Stimulated activated CD8-positive, alpha-beta memory T cell treated with anti-CD3 and anti-CD28 coated beads, Interleukin-2, amount 100 ng/mL, for 1 hour (primary cell): ENCODE measurements at regions not wholly inside any gene's neighbourhood (a gene's known extent, or its start where the extent isn't known, plus 50 kb on each side); places are given as distances from the start of the nearest gene placed in this dataset.

Experiments
- DNase-seq, 2 donors: peaks; one replicate each; pipeline ENCODE4 v3.0.0-alpha.2; 2020; ENCODE audit warnings: low read depth in 2 of 2

DNA sequence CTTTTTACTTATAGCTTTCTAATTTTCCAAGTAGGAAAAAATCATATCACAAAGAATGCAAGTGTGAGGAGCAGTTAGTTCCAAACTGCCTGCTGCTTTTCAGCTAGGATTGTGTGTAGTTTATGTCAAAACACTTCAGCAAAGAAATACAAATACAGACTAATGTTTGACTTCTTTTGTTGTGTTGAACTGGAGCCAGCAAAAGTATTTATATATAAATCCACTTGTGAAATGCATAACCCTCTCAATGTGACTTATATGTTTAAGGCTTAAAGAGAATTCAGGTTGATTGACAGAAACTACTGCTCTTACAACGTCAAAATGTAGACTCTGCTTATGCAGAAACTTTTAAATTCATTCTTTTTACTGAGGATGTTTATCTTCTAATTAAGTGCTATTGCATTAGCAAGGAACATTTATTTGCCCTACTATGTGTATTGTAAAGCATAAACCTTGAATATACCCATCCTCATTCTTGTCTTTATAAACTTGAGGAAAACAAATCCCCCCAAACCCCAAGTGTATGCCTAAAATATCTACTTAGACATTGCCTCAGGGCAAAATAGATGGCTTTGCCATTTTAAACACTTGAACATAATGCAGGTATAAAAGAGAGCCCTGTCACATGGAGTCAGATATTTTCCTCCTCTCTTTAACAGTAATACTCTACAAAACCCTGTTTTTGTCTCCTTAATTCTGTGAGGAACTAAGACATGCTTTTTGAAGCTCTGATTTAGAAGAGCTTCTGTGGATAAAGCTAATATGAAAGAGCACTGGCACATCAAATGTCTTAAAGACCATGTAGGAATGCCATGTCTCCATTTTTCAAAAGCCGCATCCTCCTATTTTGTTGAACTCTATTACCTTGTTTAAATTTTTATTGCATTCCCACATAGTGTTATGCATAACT lies 302.8 kb upstream of the TBC1D5 start:
- no peak for DNase-seq

DNA sequence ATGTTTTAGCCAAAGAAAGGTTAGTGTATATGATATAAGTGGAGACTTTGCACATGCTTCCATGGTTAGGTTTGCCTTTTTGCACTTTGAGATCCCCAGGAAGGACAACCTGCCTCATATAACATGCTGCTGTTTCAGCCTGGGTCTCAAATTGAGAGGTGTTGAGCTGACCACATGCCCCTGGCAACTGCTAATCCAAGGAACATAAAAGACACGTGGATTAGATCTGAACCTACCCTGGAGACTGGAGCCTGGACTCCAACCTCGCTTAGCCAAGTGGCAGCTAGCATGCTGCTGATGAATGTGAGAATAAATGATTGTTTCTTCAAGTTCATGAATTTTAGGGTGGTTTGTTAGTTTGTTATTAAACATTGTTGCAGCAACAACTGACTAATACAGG lies 301.8 kb upstream of the TBC1D5 start:
- DNase-seq: no peak

DNA sequence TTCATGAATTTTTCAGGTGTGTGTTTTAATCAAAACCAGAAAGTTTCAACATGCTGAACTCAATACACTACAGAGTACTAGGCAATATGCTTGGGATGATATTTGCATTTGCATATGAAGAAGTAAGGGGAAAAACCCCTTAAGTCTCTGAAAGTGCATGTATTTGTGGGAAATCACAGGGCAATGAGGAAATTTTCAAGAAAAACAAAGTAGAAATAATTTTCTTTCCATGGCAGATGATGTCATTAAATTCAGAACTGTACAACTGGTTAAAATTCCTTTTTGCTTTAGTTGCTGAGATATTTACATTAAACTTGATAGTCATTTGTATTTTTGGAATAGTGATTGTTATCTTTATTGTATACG lies 294.0 kb upstream of the TBC1D5 start:
- no peak for DNase-seq

DNA sequence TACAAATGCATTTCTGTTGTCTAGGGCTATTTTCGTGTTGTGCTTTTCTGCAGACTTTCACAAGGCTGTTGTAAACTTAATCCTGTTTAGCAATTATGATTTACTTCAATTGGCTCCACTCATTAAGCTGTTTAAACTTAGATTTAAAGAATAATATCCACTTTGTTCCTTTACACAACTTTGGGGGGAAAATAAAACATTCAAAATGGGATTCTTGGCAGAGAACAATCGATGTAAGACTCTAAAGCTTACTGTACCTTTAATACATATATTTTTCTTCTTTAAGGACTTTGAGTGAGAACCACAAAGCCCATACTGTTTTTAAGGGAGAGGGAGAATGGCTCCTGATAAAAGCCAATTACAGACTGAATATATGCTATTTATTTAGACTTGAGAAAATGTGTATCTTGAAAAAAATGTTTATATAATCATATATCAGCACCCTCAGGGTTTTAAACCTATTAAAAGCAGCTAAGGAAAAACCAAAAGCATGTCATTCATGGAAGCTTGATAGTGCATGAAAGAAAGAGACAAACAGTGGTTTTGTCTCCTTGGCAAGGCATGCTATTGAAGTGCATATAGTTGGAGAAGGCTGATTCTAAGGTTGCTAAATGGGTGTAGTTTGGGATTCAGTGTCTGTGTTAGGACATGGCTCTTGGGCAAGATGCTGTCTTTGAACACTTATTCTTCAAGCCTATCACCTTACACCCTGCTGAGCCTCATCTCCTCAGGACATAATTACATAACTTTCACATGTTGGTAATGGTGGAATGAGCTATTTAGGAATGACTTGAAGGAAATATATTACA lies 293.4 kb upstream of the TBC1D5 start:
- no peak for DNase-seq

DNA sequence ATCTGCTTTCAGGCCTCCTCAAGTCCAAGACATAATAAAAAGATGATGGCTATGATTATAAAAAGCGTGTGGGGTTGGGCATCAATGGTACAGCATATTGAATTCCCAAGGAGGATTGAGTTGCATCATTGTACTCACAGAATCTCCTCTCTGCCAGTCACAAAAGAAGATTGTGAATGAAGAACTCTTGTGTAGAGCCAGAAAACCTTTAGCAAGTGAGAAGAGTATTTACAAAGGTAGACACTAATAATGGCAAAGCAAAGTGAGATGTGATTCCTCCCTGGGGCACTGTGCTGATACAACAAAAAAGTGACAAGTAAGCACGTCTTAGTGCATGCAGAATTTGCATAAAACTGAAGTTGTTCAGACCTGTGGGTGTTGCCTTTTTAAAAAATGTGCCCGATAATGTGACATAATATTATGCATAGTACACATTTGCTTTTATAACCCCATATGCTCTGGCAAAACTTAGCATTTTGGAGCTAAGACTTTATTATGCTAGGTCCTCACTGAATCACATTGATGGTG lies 291.2 kb upstream of the TBC1D5 start:
- no peak for DNase-seq

DNA sequence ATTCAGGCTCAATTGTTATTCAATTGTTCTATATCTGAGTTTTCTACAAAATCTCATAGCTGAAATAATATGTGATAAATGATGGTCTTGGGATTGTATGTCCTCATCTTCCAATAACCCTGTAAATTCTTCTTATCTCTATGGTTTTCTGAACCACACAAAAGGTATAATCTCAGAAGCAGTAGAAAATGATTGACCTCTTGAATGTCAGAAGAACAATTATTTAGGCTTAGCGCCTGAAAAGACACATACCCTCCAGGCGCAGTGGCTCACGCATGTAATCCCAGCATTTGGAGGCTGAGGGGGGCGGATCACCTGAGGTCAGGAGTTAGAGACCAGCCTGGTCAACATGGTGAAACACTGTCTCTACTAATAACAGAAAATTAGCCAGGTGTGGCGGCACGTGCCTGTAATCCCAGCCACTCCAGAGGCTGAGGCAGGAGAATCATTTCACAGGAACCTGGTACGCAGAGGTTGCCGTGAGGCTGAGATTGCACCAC lies 288.0 kb upstream of the TBC1D5 start:
- DNase-seq: no peak

DNA sequence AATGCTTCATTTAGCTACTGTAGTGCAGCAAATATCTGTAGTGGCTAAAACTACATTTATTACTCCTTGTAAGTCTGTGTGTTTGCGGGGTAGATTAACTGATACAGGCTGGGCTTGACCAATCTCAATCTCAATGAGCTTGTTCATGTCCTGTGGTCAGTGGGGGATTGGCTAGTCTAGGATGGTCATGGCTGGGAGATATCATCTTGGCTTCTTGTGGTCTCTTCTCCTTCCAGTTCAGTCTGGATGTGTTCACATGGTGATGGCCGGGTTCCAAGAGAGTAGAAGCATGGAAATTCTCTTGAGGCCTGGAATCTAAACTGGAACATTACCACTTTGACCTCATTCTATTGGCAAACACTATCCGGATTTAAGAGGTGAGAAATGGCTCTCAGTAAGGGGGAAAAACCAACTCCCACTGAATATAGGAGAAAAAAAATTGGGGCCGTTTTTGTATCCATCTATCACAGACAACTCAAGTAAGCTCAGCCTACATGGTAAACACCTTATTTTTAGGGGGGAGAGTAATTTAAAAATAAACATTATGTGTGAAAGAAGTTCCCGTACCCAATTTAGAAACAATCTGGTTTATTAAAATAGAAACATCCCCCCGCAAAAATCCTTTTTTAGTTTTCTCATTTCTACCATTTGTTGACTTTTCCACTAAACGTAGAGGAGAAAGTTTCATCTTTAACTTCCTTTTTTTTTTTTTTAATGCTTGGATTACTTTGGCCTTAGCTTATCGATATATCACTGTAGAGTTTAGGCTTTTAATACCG lies 284.9 kb upstream of the TBC1D5 start:
- no peak for DNase-seq

DNA sequence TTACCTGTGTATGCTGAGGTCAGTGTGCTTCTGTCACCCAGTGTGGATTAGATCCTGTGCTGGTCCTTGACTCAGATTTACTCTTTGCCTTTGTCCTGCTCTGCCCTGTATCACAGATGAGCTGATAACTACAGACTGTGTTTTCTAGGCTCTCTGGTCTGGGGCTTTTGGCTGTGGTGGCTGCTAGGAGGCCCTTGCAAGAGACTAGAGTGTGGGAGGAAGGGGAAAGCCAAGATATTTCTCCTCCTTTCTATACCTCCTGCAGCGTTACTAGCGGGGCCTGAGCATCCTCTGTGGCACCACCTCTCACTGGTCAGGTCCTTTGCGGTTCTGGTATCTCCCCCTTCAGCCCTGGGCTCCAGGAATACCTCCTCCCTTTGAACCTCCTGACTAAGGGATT lies 282.3 kb upstream of the TBC1D5 start:
- no peak for DNase-seq

DNA sequence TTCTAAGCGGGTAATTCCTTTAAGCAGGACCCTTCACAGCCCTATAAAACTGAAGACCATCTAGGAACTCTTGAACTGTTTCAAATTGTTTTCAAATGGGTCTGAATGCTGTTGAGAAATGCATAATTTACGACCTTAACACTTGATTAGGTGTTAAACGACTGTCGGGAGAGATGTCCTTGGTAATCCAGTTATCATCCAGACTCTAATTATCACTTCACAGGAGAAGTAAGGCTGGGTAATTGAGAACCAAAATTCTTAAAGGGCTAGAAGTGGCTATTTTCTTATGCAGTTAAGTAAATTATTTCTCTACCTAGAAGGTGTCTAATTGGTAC lies 276.7 kb upstream of the TBC1D5 start:
- no peak for DNase-seq

DNA sequence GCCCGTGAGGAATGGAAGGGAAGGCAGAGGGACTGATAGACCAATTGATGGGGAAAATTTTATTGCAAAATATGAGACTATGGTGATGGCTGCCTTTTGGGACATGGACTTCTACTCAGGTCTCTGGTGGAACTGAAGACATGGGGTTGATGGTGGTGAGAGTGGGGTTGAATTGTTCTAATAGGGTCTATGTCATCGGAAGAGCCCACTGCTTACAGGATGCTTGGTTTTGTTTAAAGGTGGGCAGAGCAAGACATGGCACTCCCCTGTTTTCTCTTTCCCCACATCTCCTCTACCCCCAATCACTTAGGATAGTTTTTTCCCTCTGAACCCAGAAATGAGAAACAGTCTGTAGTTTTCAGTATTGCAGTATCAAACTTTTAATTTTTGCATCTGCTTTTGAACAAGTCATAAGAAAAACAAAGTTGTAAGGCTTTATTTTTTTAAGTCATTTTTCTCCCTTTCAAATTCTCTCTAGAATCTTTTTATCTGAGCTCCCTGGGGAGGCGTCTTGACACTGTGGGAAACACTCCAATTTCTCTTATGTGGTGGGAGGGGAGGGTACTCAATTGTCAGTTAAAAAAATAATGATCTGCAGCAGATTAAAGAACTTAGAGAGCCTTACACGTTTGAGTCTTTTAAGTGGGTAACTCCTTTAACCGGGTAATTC lies 276.2 kb upstream of the TBC1D5 start:
- no peak for DNase-seq

DNA sequence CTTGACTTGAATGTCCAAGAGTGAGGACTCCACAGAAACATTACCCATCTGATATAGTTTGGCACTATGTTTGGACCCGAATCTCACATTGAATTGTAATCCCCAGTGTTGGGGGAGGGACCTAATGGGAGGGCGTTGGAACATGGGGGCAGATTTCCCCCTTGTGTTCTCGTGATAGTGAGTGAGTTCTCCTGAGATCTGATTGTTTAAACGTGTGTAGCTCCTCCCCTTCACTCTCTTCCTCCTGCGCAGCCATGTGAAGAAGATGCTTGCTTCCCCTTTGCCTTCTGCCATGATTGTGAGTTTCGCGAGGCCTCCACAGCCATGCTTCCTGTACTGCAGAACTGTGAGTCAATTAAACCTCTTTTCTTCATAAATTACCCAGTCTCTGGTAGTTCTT lies 273.9 kb upstream of the TBC1D5 start:
- no peak for DNase-seq

DNA sequence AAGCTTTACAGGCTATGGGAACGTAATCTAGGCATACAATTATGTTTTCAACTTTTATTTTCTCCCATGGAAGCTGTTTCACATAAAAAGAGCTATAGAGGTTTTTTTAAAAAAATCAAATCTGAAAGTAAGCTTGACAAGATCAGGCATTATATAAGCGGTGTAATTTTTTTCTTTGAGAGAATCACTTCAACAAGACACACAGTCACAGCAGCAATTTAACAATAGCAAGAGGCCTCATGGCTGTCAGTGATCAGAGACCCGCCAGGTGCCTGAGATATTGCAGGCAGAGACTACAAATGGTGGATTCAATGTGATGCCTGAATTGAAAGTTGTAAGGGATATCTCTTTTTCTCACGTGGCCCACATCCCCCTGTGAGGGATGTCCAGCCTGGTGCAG lies 270.5 kb upstream of the TBC1D5 start:
- no peak for DNase-seq

DNA sequence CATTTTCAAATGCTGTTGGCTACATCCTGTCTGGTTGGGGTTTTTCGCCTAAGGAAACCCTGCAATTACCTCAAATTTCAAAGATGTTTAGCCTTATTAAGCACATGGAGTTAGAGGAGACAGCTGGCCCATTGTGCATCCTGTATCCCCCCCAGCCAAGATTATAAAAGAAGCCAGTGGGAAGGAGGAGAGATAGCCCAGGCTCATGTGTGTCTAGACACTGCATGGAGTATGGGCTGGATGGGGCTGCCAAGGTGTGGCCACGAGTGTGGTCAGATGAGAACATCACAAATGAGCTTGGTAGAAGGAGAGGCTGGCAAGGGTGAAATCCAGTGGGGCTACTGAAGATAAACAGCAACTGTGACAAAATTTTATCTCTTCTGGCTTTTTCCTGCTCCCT lies 270.0 kb upstream of the TBC1D5 start:
- DNase-seq: no peak

DNA sequence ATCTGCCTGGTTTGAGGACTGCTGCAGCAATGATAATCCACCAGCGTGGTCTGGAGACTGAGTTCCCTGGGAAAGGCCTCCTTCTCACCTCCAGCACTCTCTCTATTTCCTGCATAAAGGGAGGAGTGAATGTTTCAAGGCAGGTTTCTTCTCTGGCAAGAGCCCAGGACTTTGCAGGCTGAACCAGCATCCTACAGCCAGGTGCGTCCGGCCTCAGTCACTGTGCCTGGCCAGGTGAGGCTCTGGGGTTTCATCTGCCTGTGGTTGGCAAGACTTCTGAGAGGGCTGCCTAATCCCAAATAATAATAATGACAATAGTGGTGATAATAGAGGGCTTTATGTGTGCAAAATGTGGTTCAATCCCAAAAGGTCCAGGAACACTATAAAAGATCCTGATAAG lies 269.0 kb upstream of the TBC1D5 start:
- DNase-seq: no peak

DNA sequence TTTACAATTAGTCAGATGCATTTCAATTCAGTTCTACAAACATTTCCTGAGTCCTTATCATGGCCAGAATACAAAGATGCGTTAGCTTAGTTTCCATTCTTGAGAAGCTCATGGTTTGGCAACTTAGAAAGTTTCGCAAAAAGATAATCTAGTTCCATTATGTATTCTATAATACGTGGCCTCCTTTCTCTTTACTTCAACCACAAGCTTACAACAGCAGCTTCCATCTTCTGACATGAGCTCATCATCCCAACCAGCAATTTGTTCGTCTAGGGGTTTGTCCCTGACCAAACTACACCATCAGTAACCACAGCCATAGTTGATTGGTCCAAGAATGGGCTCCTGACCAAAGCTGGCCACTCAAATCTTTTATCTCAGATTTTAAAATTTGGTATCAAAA lies 267.6 kb upstream of the TBC1D5 start:
- DNase-seq: no peak

DNA sequence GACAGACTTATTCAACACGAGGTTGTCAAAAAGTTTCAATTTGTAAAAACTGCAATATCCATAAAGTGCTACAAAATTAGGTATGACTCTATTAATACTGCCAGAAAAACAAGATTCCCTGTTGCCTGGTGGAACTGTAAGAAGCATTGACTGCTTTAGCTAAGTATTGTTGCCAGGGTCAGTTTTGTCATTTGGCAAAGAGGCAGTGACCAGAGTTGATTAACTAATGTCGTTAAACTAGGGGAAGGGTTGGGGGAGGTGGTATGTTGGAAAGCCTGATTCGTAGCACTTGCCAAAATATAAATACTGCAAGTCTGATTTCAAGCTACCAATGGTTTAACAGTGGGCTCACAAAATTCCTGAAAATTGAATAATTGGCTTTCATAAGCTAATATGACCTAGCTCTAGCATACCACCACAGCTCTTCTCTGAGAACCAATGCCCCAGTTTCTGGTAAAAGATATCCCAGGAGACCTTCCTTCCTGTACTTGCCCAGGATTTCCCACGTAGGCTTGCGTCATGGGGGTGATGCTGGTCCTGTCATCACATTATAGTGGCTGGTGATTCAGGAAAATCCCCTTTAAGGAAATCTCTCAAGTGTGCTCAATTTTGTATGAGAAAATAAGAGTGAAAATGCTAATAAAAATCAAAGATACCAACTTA lies 266.4 kb upstream of the TBC1D5 start:
- DNase-seq: no peak

DNA sequence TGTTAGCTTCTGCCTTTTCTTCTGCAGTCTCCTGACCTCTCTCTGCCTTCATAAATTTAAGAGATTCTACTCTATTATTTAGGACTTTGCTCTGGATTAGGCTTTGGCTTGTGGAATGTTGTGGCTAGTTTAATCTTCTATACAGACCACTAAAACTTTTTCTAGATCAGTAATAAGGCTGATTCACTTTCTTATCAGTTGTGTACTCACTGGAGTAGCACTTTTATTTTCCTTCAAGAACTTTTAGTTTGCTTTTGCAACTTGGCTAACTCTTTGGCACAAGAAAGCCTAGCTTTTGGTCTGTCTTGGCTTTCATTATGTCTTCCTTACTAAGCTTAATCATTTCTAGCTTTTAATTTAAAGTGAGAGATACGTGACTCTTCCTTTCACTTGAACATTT lies 265.5 kb upstream of the TBC1D5 start:
- no peak for DNase-seq

DNA sequence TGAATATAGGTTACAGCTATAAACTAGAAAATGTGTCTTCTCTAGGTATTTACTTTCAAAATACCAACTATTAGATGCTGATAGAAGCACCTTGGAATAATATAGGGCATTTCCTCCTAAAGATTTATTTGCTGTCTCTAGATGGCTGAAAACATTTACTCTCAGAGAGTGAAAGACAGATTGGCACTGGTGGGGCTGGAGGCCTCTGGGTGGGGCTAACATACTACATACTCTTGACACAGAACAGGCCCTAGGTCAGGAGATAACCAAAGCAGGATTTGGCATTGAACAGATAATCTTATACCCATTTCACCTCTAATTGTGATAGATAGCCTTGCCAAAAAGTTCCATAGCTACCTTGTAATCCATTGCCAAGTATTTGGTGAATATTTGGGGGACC lies 253.3 kb upstream of the TBC1D5 start:
- DNase-seq: no peak

DNA sequence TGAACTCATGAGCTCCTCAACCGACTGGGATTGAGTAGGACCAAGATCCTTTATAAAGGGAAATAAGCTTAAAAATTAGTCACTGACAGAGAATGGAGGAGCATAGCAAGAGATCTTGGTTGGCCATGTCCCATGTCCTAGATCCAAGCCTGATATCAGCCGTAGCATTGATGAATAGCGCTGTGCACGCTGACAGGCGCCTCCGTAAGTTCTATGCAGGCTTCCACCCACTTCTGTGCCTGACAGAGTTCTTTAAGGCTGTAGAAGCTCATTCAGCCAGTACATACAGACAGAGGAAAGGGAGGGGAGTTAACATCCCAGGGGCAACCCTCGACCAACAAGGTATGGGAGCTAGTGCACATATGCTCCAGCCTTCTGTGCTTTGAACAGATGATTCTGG lies 251.7 kb upstream of the TBC1D5 start:
- DNase-seq: no peak

DNA sequence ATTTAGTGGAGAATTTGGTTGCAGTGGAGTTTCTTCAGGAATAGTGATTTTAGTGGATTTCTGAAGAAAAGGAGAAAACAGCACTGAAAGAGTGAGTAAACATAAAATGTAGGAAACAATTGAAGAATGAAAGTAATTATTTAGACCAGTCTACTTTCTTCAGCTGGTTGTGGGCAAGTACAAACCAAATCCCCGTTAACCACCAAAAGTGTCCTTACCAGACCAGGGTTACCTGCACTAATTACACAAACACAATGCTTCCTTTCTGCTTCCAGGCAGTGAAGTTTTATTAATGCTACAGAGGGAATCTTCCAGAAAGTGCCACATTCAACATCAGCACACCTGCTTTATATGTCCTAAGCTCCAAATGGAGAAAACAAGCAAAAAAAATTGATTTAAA lies 248.0 kb upstream of the TBC1D5 start:
- no peak for DNase-seq

DNA sequence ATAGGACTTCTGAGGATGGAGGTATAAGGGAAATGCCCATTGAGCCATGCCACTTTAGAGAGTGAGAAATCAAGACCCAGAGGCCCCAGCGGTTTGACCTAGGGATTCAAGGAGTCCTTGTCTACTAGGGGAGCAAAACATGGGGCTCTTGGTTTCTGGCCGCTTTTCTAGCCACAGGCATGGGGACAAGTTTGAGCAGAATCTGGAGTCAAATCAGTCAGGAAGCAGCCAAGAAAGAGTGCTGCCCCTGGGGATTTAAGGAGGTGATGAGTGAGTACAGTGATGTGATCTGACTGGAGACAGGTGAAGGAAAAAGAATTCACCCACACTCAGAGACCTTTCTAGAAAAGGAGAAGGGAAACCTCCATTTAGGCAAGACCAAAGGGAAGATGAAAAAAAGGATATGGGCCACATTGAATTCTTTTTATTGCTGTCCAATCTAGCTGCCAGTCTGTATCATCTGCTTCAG lies 244.0 kb upstream of the TBC1D5 start:
- DNase-seq: no peak
